ENCODE measurements at regions not wholly inside any gene's neighbourhood (a gene's known extent, or its start where the extent isn't known, plus 50 kb on each side); places are given as distances from the start of the nearest gene placed in this dataset.

DNA sequence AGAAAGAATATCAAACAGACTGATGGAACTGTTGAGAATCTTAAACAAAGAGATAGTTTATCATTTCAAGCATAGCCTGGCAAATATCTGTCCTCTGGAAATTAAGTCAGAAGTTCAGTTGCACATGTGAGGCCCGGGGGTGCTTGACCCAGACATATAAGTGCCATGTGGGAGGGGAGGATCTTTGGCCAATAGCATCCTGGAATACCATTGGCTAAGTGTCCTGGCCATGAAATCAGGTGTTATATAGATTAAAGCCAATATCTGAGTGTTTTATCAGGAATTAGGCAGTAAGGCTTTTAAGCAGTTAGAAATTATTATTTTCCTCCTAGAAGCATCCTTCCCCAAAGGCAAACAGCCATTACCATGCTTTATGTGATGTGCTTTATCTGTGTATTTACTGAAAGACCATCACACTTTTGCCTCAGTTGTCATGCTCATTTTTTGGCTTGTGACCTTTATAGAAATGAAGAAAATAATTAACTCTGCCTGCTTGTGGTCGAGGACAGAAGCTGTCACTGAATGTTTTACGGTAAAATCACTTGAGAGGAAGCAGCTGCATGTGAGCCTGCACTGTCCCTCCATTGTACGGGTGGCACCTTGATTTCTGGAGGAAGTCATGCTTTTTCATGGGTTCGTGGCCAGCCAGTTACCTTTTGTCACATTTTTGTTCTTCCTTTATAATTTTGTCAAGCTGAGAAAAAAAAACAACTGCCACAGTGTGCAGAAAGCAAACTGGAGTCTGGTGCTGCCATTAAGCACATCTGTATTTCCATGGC is 259.9 kb upstream of the FMN2 start:
- Histone ChIP-seq H3K23ac (ENCODE audit: insufficient read length) (no peak overlapping the region), H3K4me3 (ENCODE audit: extremely low read depth in 1 of 4, insufficient read depth in 2 of 4, low read depth in 3 of 4, low read length in 4 of 4) (no peak overlapping the region), H3K4me1 (replicated peaks in 1 of 4; ENCODE audit: control insufficient read depth in 3 of 4, insufficient read depth in 4 of 4, low read length in 3 of 4) (peaks cover 0 to 5% (median 0%) of the 10 kb centered on the region in 4 experiments; a peak in 2 of 7 replicates), H4K91ac (replicated peaks; ENCODE audit: insufficient read length, low read length) (no peak overlapping the region), H3K79me1 (ENCODE audit: low read depth, low read length) (no peaks in the 10 kb centered on the region), H3K9me3 (ENCODE audit: insufficient read depth in 2 of 2, low read depth in 1 of 2, low read length in 1 of 2) (no peaks in the 10 kb centered on the region), H2BK5ac (ENCODE audit: low read depth, low read length) (no peak overlapping the region), H2AFZ (ENCODE audit: low read length) (no peak overlapping the region), H2BK15ac (ENCODE audit: low read length) (no peak overlapping the region), H3K14ac (ENCODE audit: insufficient read length) (no peak overlapping the region), H4K8ac (ENCODE audit: extremely low read depth, insufficient read depth, low read length) (no peak overlapping the region), H4K20me1 (replicated peaks in 1 of 2; ENCODE audit: control insufficient read depth in 1 of 2, insufficient read depth in 2 of 2, low read length in 2 of 2) (no peaks in the 10 kb centered on the region), H2AK5ac (ENCODE audit: low read depth, low read length) (no peak overlapping the region), H3K27me3 (replicated peaks in 1 of 4; ENCODE audit: control insufficient read depth in 3 of 4, extremely low read depth in 1 of 4, insufficient read depth in 3 of 4, low read length in 3 of 4) (no peaks in the 10 kb centered on the region), H3K4me2 (ENCODE audit: insufficient read depth in 1 of 2, low read depth in 2 of 2, low read length in 2 of 2) (no peak overlapping the region), H3K36me3 (ENCODE audit: control insufficient read depth in 2 of 4, insufficient read depth in 4 of 4, low read length in 3 of 4) (no peaks in the 10 kb centered on the region), H3K27ac (ENCODE audit: low read depth, low read length) (no peak overlapping the region), H2BK20ac (ENCODE audit: low read length) (no peak overlapping the region), H3K79me2 (ENCODE audit: control insufficient read depth in 1 of 2, insufficient read depth in 2 of 2, low read length in 2 of 2) (no peaks in the 10 kb centered on the region), H3K9ac (replicated peaks in 1 of 4; ENCODE audit: extremely low read depth in 1 of 4, low read depth in 3 of 4, low read length in 3 of 4) (no peak overlapping the region), H2BK120ac (replicated peaks; ENCODE audit: low read depth, low read length) (no peak overlapping the region), H4K5ac (ENCODE audit: insufficient read length, low read depth, low read length) (no peak overlapping the region), H2BK12ac (ENCODE audit: low read depth, low read length) (no peak overlapping the region), H3K23me2 (ENCODE audit: low read depth, low read length) (no peaks in the 10 kb centered on the region), H3K4ac (replicated peaks; ENCODE audit: insufficient read length, low read depth, low read length) (no peak overlapping the region), H3K56ac (replicated peaks; ENCODE audit: insufficient read length, low read depth, low read length) (no peak overlapping the region), H3K18ac (ENCODE audit: extremely low read depth, low read length) (no peak overlapping the region)
- WGBS, 2 experiments (ENCODE audit: extremely low coverage in 1 of 2, insufficient coverage in 1 of 2, insufficient read length in 1 of 2, insufficient replicate concordance in 2 of 2, low coverage in 1 of 2, low lambda C conversion rate in 2 of 2, missing lambda C conversion rate in 1 of 2) = 88% methylated on average over 5 of the region's 5 CpGs; no CpG with 5 or more reads in 1 of the 2 experiments
- TF ChIP-seq EZH2 (IDR thresholded peaks at IDR 0.05; ENCODE audit: low read depth, low read length, severe bottlenecking) = no peak
- ChIA-PET POLR2A (ENCODE audit: partially characterized antibody) (no interaction called here), CTCF (ENCODE audit: partially characterized antibody) (no interaction called here)
- FAIRE-seq (no peak), DNase-seq (ENCODE audit: low read depth in 1 of 2, low spot score in 2 of 2) (no peak)

Measured in H1 (cell line).